ENCODE measurements at regions not wholly inside any gene's neighbourhood (a gene's known extent, or its start where the extent isn't known, plus 50 kb on each side); places are given as distances from the start of the nearest gene placed in this dataset.

DNA sequence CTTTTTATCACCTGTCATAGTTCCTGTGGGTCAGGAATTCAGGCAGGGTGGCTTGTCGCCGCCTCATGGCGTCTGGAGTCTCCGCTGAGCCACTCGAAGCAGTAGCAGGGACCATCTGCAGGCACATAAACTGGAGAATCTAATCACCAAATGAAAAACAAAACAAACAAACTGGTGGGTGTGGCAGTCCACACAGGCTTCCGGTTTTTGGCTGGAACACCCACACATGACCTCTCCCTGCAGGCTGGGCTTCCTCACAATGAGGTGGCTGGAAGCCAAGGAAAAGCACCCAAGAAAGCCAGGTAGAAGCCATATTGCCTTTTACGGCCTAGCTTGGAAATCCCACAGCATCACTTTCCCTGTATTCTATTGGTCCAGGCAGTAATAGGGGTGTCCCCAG lies 197.0 kb downstream of the SYK start:
- no peaks in the 10 kb centered on the region for H3K9me3 ChIP-seq
- intact Hi-C loops (cut with DNase I) = no loop called here
- TF ChIP-seq, protein P1, sequence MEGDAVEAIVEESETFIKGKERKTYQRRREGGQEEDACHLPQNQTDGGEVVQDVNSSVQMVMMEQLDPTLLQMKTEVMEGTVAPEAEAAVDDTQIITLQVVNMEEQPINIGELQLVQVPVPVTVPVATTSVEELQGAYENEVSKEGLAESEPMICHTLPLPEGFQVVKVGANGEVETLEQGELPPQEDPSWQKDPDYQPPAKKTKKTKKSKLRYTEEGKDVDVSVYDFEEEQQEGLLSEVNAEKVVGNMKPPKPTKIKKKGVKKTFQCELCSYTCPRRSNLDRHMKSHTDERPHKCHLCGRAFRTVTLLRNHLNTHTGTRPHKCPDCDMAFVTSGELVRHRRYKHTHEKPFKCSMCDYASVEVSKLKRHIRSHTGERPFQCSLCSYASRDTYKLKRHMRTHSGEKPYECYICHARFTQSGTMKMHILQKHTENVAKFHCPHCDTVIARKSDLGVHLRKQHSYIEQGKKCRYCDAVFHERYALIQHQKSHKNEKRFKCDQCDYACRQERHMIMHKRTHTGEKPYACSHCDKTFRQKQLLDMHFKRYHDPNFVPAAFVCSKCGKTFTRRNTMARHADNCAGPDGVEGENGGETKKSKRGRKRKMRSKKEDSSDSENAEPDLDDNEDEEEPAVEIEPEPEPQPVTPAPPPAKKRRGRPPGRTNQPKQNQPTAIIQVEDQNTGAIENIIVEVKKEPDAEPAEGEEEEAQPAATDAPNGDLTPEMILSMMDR (IDR thresholded peaks at IDR 0.05) = no peak
- ATAC-seq (no peak), DNase-seq (no peak)
- H3K27ac ChIP-seq = no peak overlapping the region
- no peaks in the 10 kb centered on the region for H3K36me3 ChIP-seq
- H3K27me3 ChIP-seq = no peaks in the 10 kb centered on the region
- no peaks in the 10 kb centered on the region for H3K4me1 ChIP-seq
- no peak overlapping the region for H3K4me3 ChIP-seq

DNA sequence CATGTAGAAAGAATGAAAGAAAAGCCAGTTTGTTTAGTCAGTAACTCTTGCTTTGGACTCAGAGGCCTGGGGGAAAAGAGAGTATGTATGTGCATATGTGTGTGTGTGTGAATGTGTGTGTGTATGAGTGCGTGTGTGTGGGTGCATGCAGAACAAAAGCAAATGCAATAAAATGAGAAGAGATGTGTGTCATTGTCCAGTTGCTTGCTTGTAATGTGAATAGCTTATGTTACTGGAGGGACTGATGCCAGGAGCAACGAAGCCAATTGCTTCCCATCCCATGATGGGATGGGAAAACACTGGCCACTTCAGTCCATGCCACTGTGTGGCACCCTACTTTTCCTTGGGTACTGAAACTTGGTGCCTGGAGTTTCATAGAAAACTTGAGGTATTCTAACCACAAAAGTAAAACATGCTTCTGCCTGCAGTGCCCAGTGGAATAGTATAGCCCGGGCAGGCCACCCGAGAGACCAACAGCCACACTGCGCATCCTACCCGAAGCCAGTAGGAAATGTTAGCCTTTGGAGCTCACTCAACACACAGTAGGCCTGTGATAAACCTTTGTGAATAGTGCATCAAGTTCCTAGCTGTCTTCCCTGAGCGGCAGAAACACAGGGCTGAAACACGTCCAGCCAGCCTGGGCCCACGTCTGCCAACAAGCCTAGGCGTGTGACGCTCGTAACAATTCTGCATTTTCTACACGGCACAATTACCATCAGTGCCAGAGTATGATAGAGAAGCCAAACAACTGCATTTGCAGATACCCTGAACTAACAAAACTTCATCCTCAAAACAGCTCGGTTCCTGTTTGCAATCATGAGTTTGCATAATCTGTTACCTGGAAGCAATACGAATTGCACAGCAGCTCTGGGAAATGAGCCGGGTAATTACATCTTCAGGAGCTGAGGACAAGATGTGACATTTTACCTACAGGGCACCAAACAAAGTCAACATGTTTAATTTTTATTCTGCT lies 198.1 kb downstream of the SYK start:
- no peak for DNase-seq
- Histone ChIP-seq H3K9me3 (no peaks in the 10 kb centered on the region), H3K27ac (no peak overlapping the region), H3K27me3 (no peaks in the 10 kb centered on the region), H3K4me1 (no peaks in the 10 kb centered on the region), H3K4me3 (no peak overlapping the region), H3K36me3 (no peaks in the 10 kb centered on the region)
- TF ChIP-seq, protein P1 (IDR thresholded peaks at IDR 0.05) = no peak
- intact Hi-C loops (cut with DNase I) = no loop called here
- ATAC-seq = no peak

DNA sequence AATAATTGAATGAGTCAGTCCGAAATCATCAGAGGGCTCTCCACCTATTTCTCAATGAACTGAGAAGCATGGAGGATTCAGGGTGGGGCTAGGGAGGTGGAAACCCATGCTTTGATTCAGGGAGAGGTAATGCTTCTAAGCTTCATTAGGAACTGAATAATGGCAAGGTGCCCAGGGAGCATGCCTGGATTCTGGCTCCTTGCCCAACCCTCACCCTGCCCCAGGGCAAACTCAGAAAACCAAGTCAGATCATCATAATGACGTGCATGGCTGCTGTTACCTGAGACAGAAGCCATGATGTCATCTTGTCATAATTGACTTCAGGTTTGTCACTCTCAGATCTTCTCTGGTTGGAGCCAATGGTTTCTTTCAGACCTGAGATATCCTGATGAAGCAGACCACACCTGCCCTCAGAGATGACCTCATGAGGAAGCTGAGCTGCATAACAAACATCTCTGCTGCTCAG lies 199.6 kb downstream of the SYK start:
- DNase-seq (peak in 1 of 4 donors; percentile 10), ATAC-seq (peak; percentile 41)
- Histone ChIP-seq H3K4me3 (no peak overlapping the region), H3K36me3 (no peaks in the 10 kb centered on the region), H3K27me3 (no peaks in the 10 kb centered on the region), H3K4me1 (no peaks in the 10 kb centered on the region), H3K9me3 (no peaks in the 10 kb centered on the region), H3K27ac (no peak overlapping the region)
- intact Hi-C loops (cut with DNase I) = no loop called here
- TF ChIP-seq, protein P1 (IDR thresholded peaks at IDR 0.05) = no peak

DNA sequence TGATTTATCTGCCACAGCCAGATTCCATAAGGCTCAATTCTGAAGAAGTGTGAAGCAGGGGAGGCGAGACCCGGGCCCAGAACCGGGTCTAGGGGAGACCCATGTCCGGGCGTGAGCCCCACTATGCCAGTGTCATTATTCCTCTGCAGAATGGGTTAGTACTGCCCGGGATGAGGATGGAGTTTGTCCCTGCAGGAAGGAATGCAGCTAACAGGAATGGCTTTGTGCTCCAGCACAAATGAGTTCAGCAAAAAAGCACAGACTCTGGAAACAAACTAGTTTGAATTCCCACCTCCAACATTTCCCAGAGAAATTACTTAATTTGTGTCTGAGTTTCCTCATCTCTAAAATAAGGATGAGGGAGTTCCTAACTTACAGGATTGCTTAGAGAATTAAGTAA lies 202.9 kb downstream of the SYK start:
- Histone ChIP-seq H3K27me3 (no peaks in the 10 kb centered on the region), H3K4me3 (no peak overlapping the region), H3K36me3 (no peaks in the 10 kb centered on the region), H3K9me3 (no peaks in the 10 kb centered on the region), H3K4me1 (no peaks in the 10 kb centered on the region), H3K27ac (no peak overlapping the region)
- intact Hi-C loops (cut with DNase I) = no loop called here
- ATAC-seq (no peak), DNase-seq (no peak)
- TF ChIP-seq, protein P1 (IDR thresholded peaks at IDR 0.05) = no peak

DNA sequence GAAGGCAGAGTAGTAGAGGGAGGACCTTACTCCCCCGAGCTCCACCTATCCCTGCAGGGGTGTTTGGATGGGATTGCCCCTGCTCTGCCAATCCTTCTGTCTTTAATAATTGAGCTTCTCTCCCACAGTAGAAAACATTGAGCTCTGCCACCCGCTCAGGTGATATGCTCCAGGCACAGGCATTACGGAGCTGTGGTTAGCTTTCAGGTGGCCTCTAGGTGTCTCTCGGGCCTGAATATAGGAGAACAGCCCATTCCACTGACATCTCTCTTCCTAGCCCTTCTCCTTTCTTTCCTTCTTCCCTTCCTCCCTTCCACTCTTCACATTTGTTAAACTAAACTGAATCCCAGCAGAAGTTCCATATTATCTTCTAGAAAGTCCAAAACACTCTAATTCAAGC lies 203.4 kb downstream of the SYK start:
- ATAC-seq = no peak
- TF ChIP-seq, protein P1 (IDR thresholded peaks at IDR 0.05) = no peak
- intact Hi-C loops (cut with DNase I) = no loop called here
- no peak for DNase-seq
- Histone ChIP-seq H3K27ac (no peak overlapping the region), H3K4me3 (no peak overlapping the region), H3K27me3 (no peaks in the 10 kb centered on the region), H3K4me1 (no peaks in the 10 kb centered on the region), H3K9me3 (no peaks in the 10 kb centered on the region), H3K36me3 (no peaks in the 10 kb centered on the region)
